ENCODE measurements at regions not wholly inside any gene's neighbourhood (a gene's known extent, or its start where the extent isn't known, plus 50 kb on each side); places are given as distances from the start of the nearest gene placed in this dataset.
"Not testable (repeated sequence)": the region's sequence is repeated elsewhere in the genome, so short reads cannot be mapped to it uniquely, and the experiment has no call there.

DNA sequence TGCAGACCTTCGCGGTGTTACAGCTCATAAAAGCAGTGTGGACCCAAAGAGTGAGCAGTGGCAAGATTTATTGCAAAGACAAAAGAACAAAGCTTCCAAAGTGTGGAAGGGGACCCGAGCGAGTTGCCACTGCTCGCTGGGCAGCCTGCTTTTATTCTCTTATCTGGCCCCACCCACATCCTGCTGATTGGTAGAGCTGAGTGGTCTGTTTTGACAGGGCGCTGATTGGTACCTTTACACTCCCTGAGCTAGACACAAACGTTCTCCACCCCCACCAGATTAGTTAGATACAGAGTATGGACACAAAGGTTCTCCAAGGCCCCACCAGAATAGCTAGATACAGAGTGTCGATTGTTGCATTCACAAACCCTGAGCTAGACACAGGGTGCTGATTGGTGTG lies 156.2 kb upstream of the GIMD1 start:
- DNase-seq (ENCODE audit: low read depth), result not testable (repeated sequence)

DNA sequence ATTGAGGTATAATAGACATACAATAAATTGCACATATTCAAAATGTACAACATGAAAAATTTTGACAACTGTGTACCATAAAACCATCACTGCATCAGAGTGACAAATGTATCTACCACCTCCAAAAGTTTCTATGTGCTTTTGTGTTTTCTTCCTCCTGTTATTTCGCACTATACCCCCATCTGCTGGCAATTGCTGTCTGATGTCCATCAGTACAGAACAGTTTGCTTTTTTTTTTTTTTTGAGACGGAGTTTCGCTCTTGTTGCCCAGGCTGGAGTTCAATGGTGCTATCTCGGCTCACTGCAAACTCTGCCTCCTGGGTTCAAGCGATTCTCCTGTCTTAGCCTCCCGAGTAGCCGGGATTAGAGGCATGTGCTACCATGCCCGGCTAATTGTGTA lies 154.3 kb upstream of the GIMD1 start:
- DNase-seq (ENCODE audit: low read depth), result no peak

DNA sequence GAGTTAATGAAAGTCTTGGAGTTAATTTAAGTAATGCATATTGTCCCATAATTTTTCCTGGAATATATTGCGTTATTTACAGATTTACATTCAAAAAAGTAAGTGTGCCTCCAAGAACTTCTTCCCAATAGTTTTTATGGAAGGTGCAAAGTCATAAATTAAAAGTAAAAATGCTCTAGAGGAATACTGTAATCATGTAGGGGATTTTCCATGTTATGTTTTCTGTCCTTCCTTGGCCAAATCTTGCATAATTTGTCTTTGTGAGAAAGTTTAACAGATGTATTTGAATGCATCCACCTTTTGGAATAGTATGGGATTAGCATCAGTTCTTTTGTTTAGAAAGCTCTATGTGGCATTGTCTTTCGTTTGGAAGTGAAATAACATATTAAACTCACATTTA lies 144.1 kb upstream of the GIMD1 start:
- no peak for DNase-seq (ENCODE audit: low read depth)

DNA sequence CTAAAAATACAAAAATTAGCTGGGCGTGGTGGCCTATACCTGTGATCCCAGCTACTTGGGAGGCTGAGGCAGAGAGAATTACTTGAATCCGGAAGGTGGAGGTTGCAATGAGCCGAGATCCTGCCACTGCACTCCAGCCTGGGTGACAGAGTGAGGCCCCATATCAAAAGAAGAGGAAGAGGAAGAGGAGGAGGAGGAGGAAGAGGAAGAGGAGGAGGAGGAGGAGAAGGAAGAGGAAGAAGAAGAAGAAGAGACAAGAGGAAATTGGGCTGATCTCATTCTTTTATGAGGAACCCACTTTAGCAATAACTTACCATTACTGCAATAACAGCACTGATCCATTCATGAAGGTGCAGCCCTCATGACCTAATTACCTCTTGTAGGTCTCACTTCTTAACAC lies 138.9 kb upstream of the GIMD1 start:
- DNase-seq (ENCODE audit: low read depth), result no peak

DNA sequence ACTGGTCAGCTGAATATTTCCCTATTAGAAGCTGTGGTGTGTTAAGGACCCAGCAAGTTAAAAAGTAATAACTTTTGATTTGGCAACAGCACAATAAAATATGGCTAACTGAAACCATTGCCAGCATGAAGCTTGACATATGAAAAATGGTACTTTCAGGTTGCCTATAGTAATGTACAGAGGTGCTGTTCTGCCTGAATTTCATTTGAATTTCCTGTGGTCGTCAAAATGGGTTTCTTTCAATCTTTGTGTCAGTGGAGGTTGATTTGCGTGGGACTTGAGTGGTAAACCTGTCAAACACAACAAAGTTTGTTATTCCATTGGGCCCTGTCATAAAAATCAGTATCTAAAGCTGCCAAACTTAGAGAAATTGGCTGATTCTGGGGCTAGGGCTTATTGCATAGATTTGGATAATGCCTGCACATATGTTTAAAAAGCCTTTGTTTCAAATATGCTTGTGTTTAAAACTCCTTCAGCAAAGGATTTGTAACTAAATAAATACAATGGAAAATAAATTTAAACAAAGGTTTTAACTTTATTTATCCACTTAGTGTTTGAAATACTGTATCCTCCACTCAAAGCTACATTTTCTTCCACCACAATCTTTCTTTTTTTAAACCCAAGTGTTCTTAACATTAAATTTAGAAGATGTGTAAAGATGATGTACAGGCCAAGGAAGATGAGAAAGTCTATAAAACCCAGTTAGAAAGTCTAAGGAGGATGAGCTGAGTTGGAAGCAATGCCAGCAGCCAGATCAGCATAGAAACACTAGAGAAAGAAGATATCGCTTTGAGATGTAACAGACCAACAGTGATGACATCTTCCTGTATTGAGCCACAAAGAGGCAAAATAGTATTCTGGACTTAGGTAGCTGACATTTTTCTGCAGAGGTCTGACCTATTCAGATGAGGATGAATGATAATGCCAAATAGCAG lies 134.8 kb upstream of the GIMD1 start:
- no peak for DNase-seq (ENCODE audit: low read depth)

DNA sequence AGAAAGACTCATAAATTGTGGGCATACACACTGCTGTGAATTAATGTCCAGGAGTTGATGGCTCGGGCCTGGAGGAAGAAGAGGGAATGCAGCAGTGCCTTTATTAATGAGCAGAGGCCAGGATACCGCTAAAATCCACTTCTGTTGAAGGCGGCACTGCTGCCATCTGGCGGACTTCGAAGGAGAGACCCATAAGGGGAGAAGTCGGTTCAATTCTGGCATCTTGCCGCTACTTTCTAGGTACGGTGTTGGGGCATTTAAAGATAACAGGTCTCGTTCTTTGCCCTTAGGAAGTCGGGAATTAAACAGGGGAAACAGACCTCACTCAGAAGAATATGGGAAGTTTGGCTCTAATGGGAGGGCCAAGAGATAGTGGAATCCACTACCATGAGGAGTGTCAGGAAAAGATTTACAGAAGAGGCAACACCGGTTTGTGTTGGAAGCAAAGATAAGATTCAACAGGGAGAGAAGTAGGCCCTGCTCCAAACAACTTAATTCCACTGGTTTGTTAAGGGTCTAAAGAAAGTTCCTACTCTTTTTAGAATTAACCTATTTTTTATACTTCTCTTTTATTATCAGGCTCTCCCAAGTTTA lies 133.6 kb upstream of the GIMD1 start:
- peak; percentile 1 for DNase-seq (ENCODE audit: low read depth)

DNA sequence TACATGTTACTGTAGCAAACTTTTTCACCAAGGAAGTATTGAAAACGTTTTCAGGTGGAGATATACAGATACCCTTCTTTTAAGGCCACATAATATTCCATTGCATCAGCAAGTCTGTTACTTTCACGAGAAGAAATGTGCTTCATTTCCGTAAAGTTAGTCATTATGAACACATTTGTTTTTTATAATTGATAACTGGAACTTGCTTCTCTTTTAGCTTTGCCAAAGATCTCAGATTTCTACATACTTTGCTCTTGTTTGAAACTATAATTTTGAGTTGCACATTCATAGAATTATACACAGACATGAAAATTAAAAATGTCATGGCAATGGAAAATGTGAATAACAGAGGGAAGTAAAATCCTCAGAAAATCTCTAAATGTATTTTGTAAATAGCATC lies 128.7 kb upstream of the GIMD1 start:
- DNase-seq (ENCODE audit: low read depth), result no peak

DNA sequence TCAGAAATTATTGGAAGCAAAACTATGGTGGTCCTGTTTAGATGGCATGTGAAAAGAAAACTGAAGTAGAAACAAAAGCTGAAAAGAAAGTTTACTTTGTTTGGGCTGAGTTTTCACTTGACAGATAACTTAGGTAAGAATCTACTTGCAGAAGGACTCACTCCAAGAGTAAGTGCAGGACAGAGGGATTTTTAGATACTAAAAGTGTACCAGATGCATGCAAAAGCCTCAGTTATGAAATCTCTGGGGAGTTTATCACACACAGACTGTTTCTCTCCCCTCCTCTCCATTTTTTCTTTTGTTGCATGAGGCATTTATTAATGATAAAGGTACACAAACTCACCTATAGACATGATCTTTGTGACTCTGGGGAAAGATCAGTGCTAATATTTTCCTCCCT lies 127.5 kb upstream of the GIMD1 start:
- DNase-seq (ENCODE audit: low read depth), result no peak

DNA sequence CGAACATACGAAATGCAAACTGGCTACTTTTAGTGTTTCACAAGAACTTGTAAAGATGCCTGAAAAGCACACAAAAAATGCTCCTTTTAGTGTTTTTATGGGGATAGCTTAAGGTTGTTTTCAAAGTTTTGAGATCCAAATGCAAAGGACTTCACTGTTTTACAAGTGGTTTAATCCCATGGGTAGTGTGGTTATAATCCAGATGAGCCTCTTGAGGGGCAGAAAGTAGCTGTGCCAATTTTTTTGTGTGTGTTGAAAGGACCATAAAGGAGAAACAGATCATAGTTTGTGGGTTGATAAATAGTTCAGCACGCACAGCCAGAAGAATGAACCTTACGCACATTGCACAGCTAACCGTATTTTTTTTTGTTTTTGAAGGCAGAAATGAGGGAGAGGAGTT lies 126.9 kb upstream of the GIMD1 start:
- no peak for DNase-seq (ENCODE audit: low read depth)

DNA sequence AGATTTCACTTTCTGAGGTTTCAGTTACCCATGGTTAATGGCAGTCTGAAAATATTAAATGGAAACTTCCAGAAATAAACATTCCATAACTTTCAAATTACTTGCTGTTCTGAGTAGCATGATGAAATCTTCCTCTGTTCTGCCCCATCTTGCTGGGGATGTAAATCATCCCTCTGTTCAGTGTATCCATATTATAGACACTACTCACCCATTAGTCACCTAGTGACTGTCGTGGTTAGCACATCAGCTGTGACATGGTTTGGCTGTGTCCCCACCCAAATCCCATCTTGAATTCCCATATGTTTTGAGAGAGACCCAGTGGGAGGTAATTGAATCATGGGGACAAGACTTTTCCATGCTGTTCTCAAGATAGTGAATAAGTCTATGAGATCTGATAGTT lies 125.5 kb upstream of the GIMD1 start:
- no peak for DNase-seq (ENCODE audit: low read depth)

DNA sequence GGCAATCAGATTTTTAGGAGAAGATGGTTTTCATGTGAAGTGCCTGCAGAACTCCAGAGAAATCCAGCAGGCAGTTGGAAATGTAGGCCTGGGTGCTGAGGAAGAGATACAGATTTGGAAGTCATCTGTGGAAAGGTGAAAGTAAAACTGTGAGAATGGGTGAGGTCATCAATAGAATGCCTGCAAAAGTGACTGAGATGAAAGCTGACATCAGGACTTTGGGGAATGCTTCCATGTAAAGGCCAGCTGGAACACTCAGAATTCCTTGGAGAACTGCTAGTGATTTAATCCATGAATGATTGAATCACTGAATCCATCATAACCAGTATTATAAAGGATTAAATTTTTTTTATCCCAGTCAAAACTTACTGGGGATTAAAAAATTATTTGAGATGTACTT lies 124.5 kb upstream of the GIMD1 start:
- no peak for DNase-seq (ENCODE audit: low read depth)

DNA sequence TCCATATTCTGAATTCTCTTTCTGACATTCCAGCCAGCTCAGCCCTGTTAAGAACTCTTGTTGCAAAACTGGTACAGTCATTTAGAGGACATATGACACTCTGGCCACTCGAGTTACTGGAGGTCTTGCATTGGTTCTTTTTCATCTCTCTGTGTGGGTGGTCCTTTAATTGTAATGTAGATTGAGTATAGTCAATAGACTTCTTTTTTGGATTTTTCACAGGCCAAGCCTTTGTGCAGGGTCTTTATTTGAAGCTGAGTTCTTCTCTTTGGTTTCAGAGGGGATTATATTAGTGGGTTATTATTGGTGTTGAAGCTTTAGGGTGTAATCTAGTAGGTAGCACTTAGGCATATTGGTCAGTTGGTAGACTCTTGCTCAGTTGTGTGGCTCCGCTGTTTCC lies 118.0 kb upstream of the GIMD1 start:
- no peak for DNase-seq (ENCODE audit: low read depth)

DNA sequence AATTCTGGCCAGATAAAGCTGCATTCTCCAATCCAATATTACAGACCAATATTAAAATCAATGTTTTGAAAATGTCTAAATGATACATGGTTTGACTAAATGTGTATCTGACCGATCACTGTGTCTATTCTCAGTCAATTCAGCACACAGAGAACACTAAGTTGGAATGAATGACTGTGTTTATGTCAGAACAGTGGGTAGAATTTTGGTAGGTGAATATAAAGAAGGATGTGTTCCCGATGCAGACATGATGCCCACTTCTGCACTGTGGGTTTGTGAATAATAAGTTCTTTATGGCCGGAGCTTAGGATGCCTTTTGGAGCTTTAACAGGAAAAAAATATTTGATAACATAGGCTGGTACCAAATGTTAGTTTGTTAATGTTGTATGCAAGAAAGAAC lies 113.2 kb upstream of the GIMD1 start:
- DNase-seq (ENCODE audit: low read depth), result no peak

DNA sequence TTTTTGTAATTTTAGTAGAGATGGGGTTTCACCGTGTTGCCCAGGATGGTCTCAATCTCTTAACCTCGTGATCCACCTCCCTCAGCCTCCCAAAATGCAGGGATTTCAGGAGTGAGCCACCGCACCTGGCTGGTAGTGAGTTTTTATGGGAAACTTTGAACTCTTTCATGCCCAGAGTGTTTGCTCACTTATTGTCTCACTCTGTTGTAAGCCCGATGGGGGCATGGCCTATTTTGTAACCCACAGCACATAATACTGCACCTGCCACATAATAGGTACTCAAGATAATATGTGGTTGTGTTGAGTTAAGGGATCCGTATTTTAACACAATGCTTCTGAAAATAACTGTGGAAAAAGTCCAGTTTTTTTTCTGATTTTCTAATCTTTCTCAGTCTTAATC lies 109.6 kb upstream of the GIMD1 start:
- no peak for DNase-seq (ENCODE audit: low read depth)

DNA sequence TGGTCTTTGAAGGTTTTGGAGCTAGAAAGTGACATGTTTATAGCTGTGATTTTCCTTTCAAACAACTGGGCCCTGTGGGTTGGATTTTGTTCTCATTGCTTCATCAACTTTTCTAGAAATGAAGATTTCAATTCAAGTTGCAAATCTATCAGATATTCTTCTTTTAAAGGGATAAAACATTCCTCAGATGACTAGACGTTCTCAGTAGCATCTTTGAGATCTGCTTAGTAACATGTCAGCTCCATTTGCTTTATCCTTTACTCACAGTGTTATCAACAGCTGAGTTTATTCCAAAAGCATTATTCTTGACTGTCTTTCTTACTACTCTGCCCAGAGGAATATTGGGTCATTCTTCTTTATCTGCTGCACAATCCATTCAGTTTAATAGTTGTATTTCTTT lies 108.2 kb upstream of the GIMD1 start:
- DNase-seq (ENCODE audit: low read depth), result no peak

DNA sequence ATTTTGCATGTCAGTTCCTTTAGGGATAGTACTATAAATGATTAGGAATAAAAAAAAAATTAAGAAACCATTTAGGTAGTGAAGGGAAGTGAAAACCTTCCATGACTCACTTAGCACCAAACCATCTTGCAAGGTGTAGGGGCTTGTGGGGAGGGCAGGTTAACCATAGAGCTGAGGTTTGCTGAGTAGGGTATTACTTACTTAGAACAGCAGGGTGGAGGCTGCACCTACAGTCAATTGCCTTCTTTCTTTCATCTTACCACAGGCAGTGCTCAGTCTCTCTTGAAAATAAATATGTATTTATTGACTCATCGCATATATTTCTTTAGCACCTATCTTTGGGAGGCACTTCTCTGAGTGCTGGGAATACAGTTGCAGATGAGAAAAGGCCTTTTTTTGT lies 104.9 kb upstream of the GIMD1 start:
- no peak for DNase-seq (ENCODE audit: low read depth)

DNA sequence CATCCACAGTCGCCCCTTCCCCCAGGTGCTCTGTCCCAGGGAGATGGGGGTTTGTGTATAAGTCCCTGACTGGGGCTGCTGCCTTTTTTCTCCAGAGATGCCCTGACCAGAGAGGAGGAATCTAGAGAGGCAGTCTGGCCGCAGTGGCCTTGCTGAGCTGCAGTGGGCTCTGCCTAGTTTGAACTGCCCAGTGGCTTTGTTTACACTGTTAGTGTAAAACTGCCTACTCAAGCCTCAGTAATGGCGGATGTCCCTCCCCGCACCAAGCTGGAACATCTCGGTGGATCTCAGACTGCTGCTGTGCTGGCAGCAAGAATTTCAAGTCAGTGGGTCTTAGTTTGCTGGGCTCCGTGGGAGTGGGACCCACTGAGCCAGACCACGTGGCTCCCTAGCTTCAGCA lies 102.6 kb upstream of the GIMD1 start:
- no peak for DNase-seq (ENCODE audit: low read depth)

DNA sequence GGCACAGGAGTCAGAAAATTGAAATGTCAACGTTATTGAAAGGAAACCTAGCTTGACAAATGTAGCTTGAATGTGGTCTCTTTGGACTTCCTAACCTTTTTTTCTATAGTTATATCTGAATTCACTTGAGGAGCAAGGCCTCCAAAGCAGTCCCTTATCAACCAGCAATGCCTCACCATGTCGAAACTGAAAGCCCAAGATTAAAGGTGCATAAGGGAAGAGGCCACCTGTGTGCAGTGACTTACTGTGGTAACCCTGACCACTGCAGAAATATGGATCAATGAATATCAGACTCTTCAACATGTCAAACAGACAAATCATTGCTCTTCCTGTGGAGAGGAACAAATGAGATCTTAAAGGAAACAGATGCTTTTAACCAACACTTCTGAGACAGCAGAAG lies 95.0 kb upstream of the GIMD1 start:
- DNase-seq (ENCODE audit: low read depth), result no peak

DNA sequence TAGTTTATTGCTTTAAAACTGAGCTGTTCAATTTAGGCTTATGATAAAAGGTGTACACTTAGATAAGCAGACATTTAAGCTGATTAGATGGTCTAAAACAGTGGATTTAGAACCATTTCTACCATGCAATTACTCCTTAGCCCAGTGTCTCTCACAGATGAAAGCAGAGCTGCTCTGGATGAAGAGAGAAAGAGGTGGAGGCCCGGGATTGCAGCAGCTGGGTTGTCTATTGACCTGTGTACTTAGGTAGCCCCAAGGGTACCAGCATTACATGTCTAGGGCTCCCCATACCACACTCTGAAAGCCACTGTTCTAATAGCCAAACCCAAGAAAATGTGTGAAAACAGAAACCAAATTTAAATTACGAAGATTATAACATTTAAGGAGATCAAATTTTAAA lies 86.0 kb upstream of the GIMD1 start:
- no peak for DNase-seq (ENCODE audit: low read depth)

DNA sequence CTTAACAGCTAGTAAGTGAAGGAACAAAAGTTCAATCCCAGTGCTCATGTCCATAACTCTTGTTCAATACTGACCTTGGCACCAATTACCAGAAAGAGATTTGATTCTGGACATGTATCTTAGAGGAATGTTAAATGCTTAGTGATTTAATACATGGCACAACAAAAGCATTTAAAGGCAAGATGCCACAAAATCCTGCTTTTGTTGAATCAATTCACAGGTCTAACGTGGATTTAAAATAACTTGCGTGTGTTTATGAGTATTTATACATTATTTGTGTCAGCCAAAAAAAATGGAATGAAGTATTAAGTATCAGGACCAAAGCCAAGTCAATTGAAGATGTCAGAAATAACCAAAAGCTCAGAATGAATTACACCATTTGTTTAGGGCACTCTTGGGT lies 85.4 kb upstream of the GIMD1 start:
- DNase-seq (ENCODE audit: low read depth), result no peak

DNA sequence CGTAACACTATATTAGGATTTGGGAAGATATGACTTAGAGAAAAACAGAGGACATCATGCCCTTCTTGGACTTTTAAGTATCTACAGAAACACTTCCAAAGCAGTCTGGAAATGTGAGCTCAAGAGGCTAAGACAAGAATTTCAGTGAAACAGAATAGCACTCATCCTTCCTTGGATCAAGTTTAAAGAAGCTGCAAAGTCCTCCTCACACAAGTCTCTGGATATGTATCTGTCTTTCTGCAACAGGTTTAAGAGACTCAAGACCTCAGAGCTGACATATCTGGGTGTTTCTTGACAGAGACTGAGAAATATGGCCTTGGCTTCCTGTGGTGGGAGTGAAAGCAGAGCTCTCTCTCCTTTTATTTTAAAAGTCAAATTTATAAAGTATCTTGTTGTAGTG lies 82.5 kb upstream of the GIMD1 start:
- DNase-seq (ENCODE audit: low read depth), result no peak

DNA sequence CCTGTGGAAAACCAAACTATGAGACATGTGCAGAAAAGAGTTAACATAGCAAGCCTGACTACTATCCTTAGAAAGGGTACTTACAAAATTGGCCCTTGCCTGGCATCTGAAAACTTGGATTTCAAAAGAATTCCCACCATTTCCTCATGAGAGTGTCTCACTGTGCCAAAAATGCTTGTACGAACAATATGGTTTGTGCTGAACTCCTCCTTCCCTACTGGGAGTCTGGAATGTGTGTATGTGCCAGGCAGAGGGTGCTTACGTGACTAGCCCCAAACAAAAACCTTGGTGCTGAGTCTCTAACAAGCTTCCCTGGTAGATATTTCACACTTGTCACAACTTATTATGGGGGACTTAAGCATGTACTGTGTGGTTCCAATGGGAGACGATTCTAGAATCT lies 81.7 kb upstream of the GIMD1 start:
- DNase-seq (ENCODE audit: low read depth), result no peak

DNA sequence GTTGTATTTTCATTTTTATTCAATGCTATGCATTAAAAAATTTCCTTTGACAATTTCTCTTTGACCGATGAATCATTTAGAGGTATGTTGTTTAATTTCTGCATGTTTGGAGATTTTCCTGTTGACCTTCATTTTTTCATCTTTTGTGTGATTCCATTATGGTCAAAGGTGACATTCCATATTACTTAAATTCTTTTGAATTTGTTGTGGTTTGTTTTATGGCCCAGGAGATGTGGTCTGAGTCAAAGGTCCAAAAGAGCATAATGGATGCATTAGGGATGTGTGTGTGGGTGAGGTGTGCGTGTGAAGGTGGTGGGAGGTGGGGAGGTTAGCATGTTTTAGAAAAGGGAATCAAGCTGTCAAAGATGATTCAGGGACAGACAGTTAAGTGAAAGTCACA lies 76.0 kb upstream of the GIMD1 start:
- no peak for DNase-seq (ENCODE audit: low read depth)

DNA sequence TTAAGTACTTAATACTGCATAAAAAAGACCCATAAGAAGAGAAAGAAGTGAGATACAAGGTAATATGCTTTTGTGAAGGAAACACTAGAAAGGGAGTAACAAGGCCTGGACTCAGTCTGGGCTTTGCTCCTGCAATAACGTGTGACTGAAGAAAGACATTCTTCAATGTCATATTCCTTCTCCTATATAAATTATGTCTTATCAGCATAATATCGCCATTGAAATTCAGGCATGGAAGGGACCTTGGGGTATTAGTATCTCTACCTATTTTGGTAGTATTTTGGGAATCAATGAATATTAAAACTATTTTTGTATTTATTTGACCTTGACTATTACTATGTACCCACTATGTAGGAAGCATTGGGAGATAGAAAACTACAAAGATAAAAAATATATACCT lies 62.2 kb upstream of the GIMD1 start:
- DNase-seq (ENCODE audit: low read depth), result no peak

All from stimulated activated CD8-positive, alpha-beta memory T cell treated with anti-CD3 and anti-CD28 coated beads, Interleukin-4, amount 100 ng/mL, for 24 hours (primary cell).